PFSK-1 (cell line): ENCODE measurements at regions not wholly inside any gene's neighbourhood (a gene's known extent, or its start where the extent isn't known, plus 50 kb on each side); places are given as distances from the start of the nearest gene placed in this dataset.

Source experiments
- FOXP2 ChIP-seq: optimal IDR thresholded peaks from 2 replicates; pipeline ENCODE3; 2011; ENCODE audit warnings: borderline replicate concordance, control low read depth, inconsistent platforms; ENCODE audit not compliant: insufficient read depth; ENCODE audit errors: extremely low read length, extremely low read depth
- POLR2AphosphoS5 ChIP-seq: IDR thresholded peaks from 2 replicates; pipeline ENCODE4 v1.6.1; 2012; ENCODE audit warnings: low read depth, mild to moderate bottlenecking, control low read depth, low read length, moderate library complexity
- REST ChIP-seq, 2 experiments: IDR thresholded peaks; 2 replicates each; pipeline versions ENCODE4 v1.6.1 to v1.8.0; 2011 to 2012; ENCODE audit warnings: low read depth in 2 of 2, low read length in 2 of 2, control low read depth in 1 of 2, inconsistent platforms in 1 of 2, mild to moderate bottlenecking in 1 of 2, moderate library complexity in 1 of 2; ENCODE audit not compliant: insufficient read depth in 1 of 2
- SIN3A ChIP-seq: IDR thresholded peaks from 2 replicates; pipeline ENCODE4 v1.6.1; 2012; ENCODE audit warnings: mild to moderate bottlenecking, low read length, moderate library complexity, borderline replicate concordance; ENCODE audit not compliant: insufficient read depth
- TAF1 ChIP-seq: IDR thresholded peaks from 2 replicates; pipeline ENCODE4 v1.6.1; 2012; ENCODE audit warnings: low read length, control low read depth, borderline replicate concordance; ENCODE audit not compliant: insufficient read depth

DNA sequence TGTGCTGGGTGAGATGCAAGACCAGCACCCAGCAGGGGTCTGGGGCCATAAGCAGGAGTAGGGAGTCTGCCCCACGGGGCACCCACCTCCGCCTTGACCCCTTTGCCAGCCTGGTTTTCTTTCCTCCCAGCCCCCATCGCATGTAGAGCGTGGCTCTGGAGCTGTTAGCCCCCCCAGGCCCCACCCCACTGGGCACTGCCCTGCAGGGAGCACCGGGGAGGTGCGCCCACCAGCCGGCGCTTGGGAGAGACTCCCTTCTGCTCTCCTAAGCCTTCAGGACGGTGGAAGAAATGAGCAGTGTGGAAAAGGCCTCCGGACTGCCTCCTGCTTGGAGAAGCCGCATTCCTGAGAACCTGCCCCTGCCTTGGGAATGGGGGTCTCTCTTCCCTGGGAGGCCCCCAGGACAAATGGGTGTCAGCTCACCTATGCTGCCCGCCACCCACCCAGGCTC is 186.2 kb downstream of the IRF8 start:
- no peak for TF ChIP-seq POLR2AphosphoS5
- no peak for TF ChIP-seq SIN3A
- no peak for TF ChIP-seq FOXP2
- no peak for TF ChIP-seq TAF1
- TF ChIP-seq REST (IDR thresholded peaks at IDR 0.05; ENCODE audit: insufficient read depth in 1 of 2, low read depth in 2 of 2, low read length in 2 of 2) = no peak

DNA sequence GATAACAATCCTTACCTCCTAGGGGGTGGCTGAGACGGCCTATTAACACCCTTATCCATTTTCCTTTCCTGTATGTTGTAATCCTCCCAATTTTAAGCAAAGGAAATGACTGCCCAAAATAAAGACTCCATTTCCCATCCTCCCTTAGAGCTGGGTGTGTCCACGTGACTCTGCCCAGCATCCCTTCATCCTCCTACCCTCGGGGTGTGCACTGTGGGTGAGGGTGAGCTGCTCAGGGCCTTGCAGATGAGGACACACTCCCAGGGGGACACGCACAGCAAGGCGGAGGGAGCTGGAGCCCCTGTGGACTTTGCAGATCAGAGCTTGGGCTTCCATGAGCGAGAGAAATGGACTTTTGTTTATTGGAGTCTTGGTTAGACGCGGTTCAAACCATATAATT is 186.8 kb downstream of the IRF8 start:
- TF ChIP-seq POLR2AphosphoS5 (no peak), TAF1 (no peak), FOXP2 (no peak), SIN3A (no peak), REST (IDR thresholded peaks at IDR 0.05; ENCODE audit: insufficient read depth in 1 of 2, low read depth in 2 of 2, low read length in 2 of 2) (no peak)

DNA sequence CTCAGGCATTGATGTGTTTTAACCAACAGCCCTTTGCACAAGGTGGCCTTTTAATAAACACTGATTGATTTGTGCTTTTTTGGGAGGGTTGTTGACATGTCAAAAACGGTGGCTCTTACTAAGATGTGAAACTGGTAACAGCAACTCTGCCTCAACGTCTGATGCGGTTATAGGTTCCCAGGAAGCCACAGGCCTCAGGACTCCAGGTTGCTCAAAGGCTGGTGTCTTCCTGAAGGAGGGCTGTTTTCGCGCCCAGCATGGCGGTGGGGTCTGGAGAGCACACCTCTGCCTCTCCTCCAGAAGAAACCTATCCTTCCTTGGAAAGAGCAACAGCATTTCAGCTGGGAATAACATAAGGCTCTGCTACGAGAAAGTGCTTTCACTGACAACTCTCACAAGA is 187.5 kb downstream of the IRF8 start:
- TF ChIP-seq REST (IDR thresholded peaks at IDR 0.05; ENCODE audit: insufficient read depth in 1 of 2, low read depth in 2 of 2, low read length in 2 of 2) (no peak), TAF1 (no peak), SIN3A (no peak)

DNA sequence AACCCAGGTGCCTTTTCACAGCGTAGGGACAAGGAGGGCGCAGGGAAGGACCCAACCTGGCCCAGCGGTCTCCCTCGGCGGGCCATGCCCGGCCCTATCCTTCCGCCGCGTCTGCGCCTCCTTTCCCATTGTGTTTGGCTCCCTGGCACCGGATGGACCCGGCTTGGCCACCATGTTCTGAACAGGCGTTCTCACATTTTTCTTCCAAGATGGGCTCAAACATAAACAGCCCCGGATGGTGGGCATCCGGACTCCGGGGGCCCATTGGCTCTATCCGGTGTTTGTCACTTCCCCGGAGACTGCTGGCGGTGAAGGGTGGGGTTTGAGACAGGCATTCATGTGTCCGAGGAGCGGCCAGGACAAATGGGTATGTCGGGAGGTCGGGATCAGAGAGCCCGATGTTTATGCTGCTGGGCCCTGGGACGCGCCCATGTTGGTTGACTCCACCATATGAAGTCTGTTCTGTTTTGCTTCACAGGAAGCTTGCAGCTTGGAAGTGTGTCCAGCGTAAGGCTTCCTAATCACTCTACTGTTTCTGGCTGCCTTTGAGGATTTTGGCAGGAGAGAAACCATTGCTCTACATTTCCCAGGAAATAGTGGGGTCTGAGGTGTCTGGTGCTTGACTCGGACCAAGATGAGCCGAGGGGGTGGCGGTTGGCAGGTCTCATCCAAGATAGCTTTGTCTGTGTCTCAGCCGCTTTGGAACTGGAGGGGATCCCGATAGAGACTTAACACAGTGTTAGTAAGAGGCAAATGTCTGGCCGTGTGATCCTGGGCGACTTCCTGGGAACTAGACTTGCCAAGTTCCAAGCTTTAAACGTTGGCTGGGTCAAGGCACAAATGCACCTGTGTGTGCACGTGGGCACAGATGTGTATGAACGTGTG is 188.3 kb downstream of the IRF8 start:
- TF ChIP-seq SIN3A (no peak), FOXP2 (no peak), REST (IDR thresholded peaks at IDR 0.05; ENCODE audit: insufficient read depth in 1 of 2, low read depth in 2 of 2, low read length in 2 of 2) (no peak), TAF1 (no peak), POLR2AphosphoS5 (no peak)

GRCh38 chr16:86087896-86088230 is 188.9 kb downstream of the IRF8 start:
- no peak for TF ChIP-seq FOXP2
- TF ChIP-seq REST (IDR thresholded peaks at IDR 0.05; ENCODE audit: insufficient read depth in 1 of 2, low read depth in 2 of 2, low read length in 2 of 2) = no peak
- no peak for TF ChIP-seq TAF1
- no peak for TF ChIP-seq SIN3A
- no peak for TF ChIP-seq POLR2AphosphoS5
